Thyroid gland (tissue), 4 donors: ENCODE measurements at regions not wholly inside any gene's neighbourhood (a gene's known extent, or its start where the extent isn't known, plus 50 kb on each side); places are given as distances from the start of the nearest gene placed in this dataset.

Experiments used
- POLR2A ChIP-seq, 2 donors: fragments of 450-650 bp; IDR thresholded peaks; one replicate each; pipeline ENCODE4 v1.6.1; 2017; ENCODE audit warnings: antibody characterized with exemption in 2 of 2, mild to moderate bottlenecking in 2 of 2, moderate library complexity in 1 of 2
- TF ChIP-seq, protein P1 (sequence below), 6 experiments: fragments of 200-600 bp in 3 of 6; fragments of 450-650 bp in 3 of 6; sonication (generic) in 3 of 6; IDR thresholded peaks; one replicate each; pipeline ENCODE4 v1.5.1; 2016 to 2019; ENCODE audit warnings: antibody characterized with exemption in 6 of 6, mild to moderate bottlenecking in 2 of 6, inconsistent platforms in 1 of 6, moderate library complexity in 1 of 6

GRCh38 chr11:8315463-8315862 is 51.8 kb upstream of the LMO1 start:
- TF ChIP-seq, protein P1, sequence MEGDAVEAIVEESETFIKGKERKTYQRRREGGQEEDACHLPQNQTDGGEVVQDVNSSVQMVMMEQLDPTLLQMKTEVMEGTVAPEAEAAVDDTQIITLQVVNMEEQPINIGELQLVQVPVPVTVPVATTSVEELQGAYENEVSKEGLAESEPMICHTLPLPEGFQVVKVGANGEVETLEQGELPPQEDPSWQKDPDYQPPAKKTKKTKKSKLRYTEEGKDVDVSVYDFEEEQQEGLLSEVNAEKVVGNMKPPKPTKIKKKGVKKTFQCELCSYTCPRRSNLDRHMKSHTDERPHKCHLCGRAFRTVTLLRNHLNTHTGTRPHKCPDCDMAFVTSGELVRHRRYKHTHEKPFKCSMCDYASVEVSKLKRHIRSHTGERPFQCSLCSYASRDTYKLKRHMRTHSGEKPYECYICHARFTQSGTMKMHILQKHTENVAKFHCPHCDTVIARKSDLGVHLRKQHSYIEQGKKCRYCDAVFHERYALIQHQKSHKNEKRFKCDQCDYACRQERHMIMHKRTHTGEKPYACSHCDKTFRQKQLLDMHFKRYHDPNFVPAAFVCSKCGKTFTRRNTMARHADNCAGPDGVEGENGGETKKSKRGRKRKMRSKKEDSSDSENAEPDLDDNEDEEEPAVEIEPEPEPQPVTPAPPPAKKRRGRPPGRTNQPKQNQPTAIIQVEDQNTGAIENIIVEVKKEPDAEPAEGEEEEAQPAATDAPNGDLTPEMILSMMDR (IDR thresholded peaks at IDR 0.05) = no peak
- TF ChIP-seq POLR2A (IDR thresholded peaks at IDR 0.05) = no peak
